ENCODE measurements at regions not wholly inside any gene's neighbourhood (a gene's known extent, or its start where the extent isn't known, plus 50 kb on each side); places are given as distances from the start of the nearest gene placed in this dataset.

DNA sequence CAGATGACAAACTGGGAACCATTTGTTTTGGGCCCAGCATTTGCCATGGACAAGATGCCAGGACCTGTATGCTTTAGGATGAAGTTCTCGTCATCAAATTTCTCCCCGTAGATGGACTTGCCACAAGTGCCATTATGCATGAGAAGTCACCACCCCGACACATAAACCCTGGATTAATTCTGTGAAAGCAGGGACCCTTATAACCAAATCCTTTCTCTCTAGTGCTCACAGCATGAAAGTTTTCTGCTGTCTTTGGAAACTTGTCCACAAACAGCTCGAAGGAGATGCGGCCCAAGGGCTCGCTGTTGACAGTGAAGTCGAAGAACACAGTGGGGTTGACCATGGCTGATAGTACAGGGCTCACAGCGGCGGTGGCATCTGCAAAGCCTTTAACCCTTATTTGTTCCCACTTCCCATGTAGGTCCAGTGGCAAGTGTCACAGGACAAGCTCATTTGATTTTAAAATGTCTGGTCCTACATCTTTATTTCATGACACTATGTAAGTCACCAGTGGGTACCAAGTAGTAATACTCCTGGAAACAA, 75.2 kb upstream of the MIR17HG start:
- H3K27me3 Mint-ChIP-seq (ENCODE audit: unreplicated experiment), result no peaks in the 10 kb centered on the region
- H3K36me3 Mint-ChIP-seq (ENCODE audit: unreplicated experiment), result peaks cover 2% of the 10 kb centered on the region
- TF ChIP-seq, protein P1, sequence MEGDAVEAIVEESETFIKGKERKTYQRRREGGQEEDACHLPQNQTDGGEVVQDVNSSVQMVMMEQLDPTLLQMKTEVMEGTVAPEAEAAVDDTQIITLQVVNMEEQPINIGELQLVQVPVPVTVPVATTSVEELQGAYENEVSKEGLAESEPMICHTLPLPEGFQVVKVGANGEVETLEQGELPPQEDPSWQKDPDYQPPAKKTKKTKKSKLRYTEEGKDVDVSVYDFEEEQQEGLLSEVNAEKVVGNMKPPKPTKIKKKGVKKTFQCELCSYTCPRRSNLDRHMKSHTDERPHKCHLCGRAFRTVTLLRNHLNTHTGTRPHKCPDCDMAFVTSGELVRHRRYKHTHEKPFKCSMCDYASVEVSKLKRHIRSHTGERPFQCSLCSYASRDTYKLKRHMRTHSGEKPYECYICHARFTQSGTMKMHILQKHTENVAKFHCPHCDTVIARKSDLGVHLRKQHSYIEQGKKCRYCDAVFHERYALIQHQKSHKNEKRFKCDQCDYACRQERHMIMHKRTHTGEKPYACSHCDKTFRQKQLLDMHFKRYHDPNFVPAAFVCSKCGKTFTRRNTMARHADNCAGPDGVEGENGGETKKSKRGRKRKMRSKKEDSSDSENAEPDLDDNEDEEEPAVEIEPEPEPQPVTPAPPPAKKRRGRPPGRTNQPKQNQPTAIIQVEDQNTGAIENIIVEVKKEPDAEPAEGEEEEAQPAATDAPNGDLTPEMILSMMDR (IDR thresholded peaks at IDR 0.05; ENCODE audit: partially characterized antibody, unreplicated experiment), result no peak
- H3K4me1 Mint-ChIP-seq (ENCODE audit: low read depth, unreplicated experiment), result no peaks in the 10 kb centered on the region
- H3K27ac Mint-ChIP-seq (ENCODE audit: unreplicated experiment), result no peak overlapping the region
- H3K9me3 Mint-ChIP-seq (ENCODE audit: unreplicated experiment), result peaks cover 1% of the 10 kb centered on the region
- DNase-seq, result no peak
- no peak overlapping the region for H3K4me3 Mint-ChIP-seq (ENCODE audit: unreplicated experiment)

DNA sequence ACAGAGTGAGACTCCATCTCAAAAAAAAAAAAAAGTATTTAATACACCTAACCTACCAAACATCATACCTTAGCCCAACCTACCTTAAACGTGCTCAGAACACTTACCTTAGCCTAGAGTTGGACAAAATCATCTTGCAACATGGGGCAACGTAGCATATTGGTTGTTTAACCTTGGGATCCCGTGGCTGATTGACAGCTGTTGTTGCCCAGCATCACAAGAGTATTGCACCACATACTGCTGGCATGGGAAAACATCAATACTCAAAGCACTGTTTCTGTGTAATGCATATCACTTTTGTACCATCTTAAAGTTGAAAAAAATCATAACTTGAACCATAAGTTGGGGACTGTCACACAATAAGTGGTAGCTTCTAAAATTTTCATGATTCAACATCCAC, 73.8 kb upstream of the MIR17HG start:
- no peaks in the 10 kb centered on the region for H3K4me1 Mint-ChIP-seq (ENCODE audit: low read depth, unreplicated experiment)
- TF ChIP-seq, protein P1 (IDR thresholded peaks at IDR 0.05; ENCODE audit: partially characterized antibody, unreplicated experiment), result no peak
- DNase-seq, result no peak
- H3K27me3 Mint-ChIP-seq (ENCODE audit: unreplicated experiment), result no peaks in the 10 kb centered on the region
- peaks cover 4% of the 10 kb centered on the region for H3K36me3 Mint-ChIP-seq (ENCODE audit: unreplicated experiment)
- H3K4me3 Mint-ChIP-seq (ENCODE audit: unreplicated experiment), result no peak overlapping the region
- no peak overlapping the region for H3K27ac Mint-ChIP-seq (ENCODE audit: unreplicated experiment)
- H3K9me3 Mint-ChIP-seq (ENCODE audit: unreplicated experiment), result no peaks in the 10 kb centered on the region

- DNase-seq, result no peak
- no peaks in the 10 kb centered on the region for H3K27me3 Mint-ChIP-seq (ENCODE audit: unreplicated experiment)
- H3K9me3 Mint-ChIP-seq (ENCODE audit: unreplicated experiment), result no peaks in the 10 kb centered on the region
- H3K27ac Mint-ChIP-seq (ENCODE audit: unreplicated experiment), result no peak overlapping the region
- no peak overlapping the region for H3K4me3 Mint-ChIP-seq (ENCODE audit: unreplicated experiment)
- TF ChIP-seq, protein P1 (IDR thresholded peaks at IDR 0.05; ENCODE audit: partially characterized antibody, unreplicated experiment), result no peak
- H3K36me3 Mint-ChIP-seq (ENCODE audit: unreplicated experiment), result peaks cover 4% of the 10 kb centered on the region
- no peaks in the 10 kb centered on the region for H3K4me1 Mint-ChIP-seq (ENCODE audit: low read depth, unreplicated experiment)
Observed at GRCh38 chr13:91277013-91277676, 70.3 kb upstream of the MIR17HG start.

- TF ChIP-seq, protein P1 (IDR thresholded peaks at IDR 0.05; ENCODE audit: partially characterized antibody, unreplicated experiment), result no peak
- DNase-seq, result no peak
- Mint-ChIP-seq H3K36me3 (ENCODE audit: unreplicated experiment) (peaks cover 4% of the 10 kb centered on the region), H3K27me3 (ENCODE audit: unreplicated experiment) (no peaks in the 10 kb centered on the region), H3K9me3 (ENCODE audit: unreplicated experiment) (no peaks in the 10 kb centered on the region), H3K4me3 (ENCODE audit: unreplicated experiment) (no peak overlapping the region), H3K4me1 (ENCODE audit: low read depth, unreplicated experiment) (no peaks in the 10 kb centered on the region), H3K27ac (ENCODE audit: unreplicated experiment) (no peak overlapping the region)
Observed at GRCh38 chr13:91278291-91278690, 69.2 kb upstream of the MIR17HG start.

- TF ChIP-seq, protein P1 (IDR thresholded peaks at IDR 0.05; ENCODE audit: partially characterized antibody, unreplicated experiment), result no peak
- Mint-ChIP-seq H3K4me3 (ENCODE audit: unreplicated experiment) (no peak overlapping the region), H3K4me1 (ENCODE audit: low read depth, unreplicated experiment) (no peaks in the 10 kb centered on the region), H3K9me3 (ENCODE audit: unreplicated experiment) (no peaks in the 10 kb centered on the region), H3K27ac (ENCODE audit: unreplicated experiment) (no peak overlapping the region), H3K36me3 (ENCODE audit: unreplicated experiment) (peaks cover 4% of the 10 kb centered on the region), H3K27me3 (ENCODE audit: unreplicated experiment) (no peaks in the 10 kb centered on the region)
- DNase-seq, result no peak
Observed at GRCh38 chr13:91278888-91279287, 68.6 kb upstream of the MIR17HG start.
